ENCODE measurements at regions not wholly inside any gene's neighbourhood (a gene's known extent, or its start where the extent isn't known, plus 50 kb on each side); places are given as distances from the start of the nearest gene placed in this dataset.

DNA sequence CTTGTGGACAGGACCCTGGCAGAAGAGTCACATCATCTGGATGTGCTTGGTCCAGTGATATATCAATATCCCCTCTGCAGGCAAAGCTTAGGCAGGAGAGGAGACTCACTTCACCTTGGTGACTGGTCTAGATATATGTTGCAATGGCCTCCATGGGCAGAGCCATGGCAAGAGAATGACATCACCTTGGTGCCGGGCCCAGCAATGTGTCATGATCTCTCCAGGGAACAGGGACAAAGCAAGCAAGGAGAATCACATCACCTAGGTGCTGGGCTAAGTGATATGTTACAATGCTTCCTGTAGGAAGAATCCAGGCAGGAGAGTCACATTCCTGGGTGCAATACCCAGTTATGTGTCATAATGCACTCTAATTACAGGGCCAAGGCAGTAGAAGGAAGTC, 2106.2 kb downstream of the TP53TG3F start:
- peak; percentile 12 for DNase-seq (ENCODE audit: low read depth)
- TF ChIP-seq, protein P1, sequence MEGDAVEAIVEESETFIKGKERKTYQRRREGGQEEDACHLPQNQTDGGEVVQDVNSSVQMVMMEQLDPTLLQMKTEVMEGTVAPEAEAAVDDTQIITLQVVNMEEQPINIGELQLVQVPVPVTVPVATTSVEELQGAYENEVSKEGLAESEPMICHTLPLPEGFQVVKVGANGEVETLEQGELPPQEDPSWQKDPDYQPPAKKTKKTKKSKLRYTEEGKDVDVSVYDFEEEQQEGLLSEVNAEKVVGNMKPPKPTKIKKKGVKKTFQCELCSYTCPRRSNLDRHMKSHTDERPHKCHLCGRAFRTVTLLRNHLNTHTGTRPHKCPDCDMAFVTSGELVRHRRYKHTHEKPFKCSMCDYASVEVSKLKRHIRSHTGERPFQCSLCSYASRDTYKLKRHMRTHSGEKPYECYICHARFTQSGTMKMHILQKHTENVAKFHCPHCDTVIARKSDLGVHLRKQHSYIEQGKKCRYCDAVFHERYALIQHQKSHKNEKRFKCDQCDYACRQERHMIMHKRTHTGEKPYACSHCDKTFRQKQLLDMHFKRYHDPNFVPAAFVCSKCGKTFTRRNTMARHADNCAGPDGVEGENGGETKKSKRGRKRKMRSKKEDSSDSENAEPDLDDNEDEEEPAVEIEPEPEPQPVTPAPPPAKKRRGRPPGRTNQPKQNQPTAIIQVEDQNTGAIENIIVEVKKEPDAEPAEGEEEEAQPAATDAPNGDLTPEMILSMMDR (IDR thresholded peaks at IDR 0.05; ENCODE audit: insufficient read depth, low read depth, low read length, missing control alignments), result no peak
- no peak overlapping the region for H3K4me3 ChIP-seq (ENCODE audit: low read length)

DNA sequence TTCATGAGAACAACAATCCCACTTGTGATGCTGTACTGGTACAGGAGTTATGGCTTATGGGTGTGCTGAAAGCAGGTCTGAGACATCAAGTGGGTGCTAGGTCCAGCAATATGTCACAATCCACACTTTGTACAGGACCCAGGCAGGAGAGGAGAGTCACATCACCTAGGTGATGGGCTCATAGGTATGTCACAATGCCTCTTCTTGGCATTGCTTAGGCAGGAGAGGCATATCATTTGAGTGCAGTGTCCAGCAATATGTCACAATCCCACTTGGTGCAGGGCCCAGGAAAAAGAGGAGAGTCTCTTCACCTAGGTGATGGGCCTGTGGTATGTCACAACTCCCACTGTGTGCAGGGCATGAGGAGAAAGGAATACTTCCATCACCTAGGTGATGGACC, 2110.0 kb downstream of the TP53TG3F start:
- no peak for DNase-seq (ENCODE audit: low read depth)
- no peak overlapping the region for H3K4me3 ChIP-seq (ENCODE audit: low read length)
- TF ChIP-seq, protein P1 (IDR thresholded peaks at IDR 0.05; ENCODE audit: insufficient read depth, low read depth, low read length, missing control alignments), result no peak

DNA sequence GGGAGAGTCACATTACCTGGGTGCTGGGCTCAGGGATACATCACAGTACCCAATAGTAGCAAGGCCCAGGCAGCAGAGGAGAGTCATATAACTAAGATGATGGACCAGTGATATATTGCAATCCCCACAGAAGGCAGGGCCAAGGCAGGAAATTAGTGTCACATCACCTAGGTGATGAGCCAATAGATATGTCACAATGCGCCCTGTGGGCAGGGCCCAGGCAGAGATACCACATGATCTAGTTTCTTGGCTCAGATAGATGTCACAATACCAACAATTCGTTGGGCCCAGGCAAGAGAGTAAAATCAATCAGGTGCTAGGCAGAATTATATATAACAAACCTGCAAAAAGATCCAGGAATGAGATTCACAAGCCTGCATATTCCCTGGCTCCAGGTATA, 2111.5 kb downstream of the TP53TG3F start:
- no peak for DNase-seq (ENCODE audit: low read depth)
- H3K4me3 ChIP-seq (ENCODE audit: low read length), result no peak overlapping the region
- TF ChIP-seq, protein P1 (IDR thresholded peaks at IDR 0.05; ENCODE audit: insufficient read depth, low read depth, low read length, missing control alignments), result no peak

DNA sequence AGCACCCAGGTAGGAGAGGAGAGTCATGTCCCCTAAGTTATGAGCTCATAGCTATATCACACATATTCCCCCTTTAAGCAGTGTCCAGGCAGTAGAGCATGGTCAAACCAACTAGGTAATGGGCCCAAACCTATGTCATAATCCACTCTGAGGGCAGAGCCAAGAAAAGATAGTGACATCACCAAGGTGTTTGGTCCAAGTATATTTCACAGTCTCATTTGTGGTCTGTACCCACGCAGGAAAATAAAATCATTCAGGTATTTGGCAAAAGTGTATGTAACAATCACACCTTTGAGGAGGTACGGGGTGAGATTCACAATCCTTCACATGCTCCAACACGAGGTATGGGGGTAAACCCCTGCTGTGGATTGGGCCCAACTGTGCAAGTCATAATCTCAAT, 2112.8 kb downstream of the TP53TG3F start:
- no peak for DNase-seq (ENCODE audit: low read depth)
- TF ChIP-seq, protein P1 (IDR thresholded peaks at IDR 0.05; ENCODE audit: insufficient read depth, low read depth, low read length, missing control alignments), result no peak
- no peak overlapping the region for H3K4me3 ChIP-seq (ENCODE audit: low read length)

DNA sequence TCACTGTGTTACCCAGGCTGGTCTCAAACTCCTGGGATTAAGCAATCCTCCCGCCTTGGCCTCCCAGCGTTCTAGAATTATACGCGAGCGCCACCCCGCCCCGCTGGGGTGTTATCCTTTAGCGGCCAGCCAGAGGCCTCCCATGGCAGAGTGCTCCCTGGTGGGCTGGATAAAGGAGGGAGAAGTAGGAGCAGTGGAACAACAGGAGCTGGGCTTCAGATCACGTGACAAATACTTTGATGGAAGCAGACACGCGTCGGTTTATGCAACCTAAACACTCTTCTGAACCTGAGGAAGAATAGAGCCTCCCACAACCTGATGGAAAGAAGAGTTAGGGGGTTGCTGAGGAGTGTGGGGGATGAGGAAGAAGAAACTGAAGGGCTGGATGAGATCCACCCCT, 2114.0 kb downstream of the TP53TG3F start:
- TF ChIP-seq, protein P1 (IDR thresholded peaks at IDR 0.05; ENCODE audit: insufficient read depth, low read depth, low read length, missing control alignments), result no peak
- no peak overlapping the region for H3K4me3 ChIP-seq (ENCODE audit: low read length)
- DNase-seq (ENCODE audit: low read depth), result no peak

DNA sequence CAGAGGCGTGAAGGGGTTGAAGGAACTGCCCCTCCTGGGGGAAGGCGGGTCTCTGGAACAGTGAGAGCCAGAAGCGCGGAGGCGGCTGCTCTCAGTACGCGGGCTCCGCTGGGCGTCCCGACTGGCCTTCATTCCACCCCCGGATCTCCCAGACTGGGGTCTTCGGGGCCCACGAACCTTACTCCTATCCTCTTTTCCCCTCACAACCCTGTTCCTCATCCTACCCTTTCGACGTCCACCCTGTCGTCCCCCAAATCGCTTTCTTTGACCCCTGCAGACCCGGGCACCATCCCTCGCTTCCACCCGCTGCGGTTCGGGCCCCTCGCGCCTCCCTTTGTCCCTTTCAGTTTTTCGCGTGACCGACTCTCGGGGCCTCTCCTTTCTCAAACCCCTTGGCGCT, 2114.6 kb downstream of the TP53TG3F start:
- no peak for DNase-seq (ENCODE audit: low read depth)
- TF ChIP-seq, protein P1 (IDR thresholded peaks at IDR 0.05; ENCODE audit: insufficient read depth, low read depth, low read length, missing control alignments), result no peak
- H3K4me3 ChIP-seq (ENCODE audit: low read length), result no peak overlapping the region
